ENCODE measurements at regions not wholly inside any gene's neighbourhood (a gene's known extent, or its start where the extent isn't known, plus 50 kb on each side); places are given as distances from the start of the nearest gene placed in this dataset.

DNA sequence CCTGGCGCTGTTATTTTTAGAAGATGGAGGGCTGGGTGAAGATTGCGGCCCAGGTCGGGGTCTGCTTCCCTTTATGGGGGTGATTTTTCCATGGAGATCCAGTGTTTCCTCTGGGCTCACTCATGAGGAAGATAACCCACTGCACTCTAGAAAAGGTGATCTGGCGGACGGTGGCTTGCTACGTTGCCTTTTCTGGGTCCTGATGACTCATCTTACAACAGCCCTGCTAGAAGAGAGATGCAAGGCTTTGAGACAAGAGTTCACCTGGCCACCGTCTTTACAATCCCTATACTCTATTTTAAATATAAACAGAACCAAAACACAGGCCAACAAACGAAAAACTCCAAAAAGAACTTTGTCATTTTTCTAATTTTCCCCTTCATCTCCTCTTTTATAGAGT is 182.1 kb upstream of the EXOC2 start:
- TF ChIP-seq, protein P1, sequence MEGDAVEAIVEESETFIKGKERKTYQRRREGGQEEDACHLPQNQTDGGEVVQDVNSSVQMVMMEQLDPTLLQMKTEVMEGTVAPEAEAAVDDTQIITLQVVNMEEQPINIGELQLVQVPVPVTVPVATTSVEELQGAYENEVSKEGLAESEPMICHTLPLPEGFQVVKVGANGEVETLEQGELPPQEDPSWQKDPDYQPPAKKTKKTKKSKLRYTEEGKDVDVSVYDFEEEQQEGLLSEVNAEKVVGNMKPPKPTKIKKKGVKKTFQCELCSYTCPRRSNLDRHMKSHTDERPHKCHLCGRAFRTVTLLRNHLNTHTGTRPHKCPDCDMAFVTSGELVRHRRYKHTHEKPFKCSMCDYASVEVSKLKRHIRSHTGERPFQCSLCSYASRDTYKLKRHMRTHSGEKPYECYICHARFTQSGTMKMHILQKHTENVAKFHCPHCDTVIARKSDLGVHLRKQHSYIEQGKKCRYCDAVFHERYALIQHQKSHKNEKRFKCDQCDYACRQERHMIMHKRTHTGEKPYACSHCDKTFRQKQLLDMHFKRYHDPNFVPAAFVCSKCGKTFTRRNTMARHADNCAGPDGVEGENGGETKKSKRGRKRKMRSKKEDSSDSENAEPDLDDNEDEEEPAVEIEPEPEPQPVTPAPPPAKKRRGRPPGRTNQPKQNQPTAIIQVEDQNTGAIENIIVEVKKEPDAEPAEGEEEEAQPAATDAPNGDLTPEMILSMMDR (IDR thresholded peaks at IDR 0.05), result no peak
- TF ChIP-seq EZH2 (IDR thresholded peaks at IDR 0.05), result no peak
- no peak for TF ChIP-seq EZH2phosphoT487 (IDR thresholded peaks at IDR 0.05)
